D721Med (cell line): ENCODE measurements at regions not wholly inside any gene's neighbourhood (a gene's known extent, or its start where the extent isn't known, plus 50 kb on each side); places are given as distances from the start of the nearest gene placed in this dataset.

ENCODE experiments used
- DNase-seq: peaks from one replicate; pipeline ENCODE4 v3.0.0; 2011; ENCODE audit warnings: low spot score; ENCODE audit not compliant: insufficient read length
- FAIRE-seq: peaks from 2 replicates; lab custom pipeline; 2011; peaks lifted over from hg19 to GRCh38; lab: Jason Lieb, UNC
- TF ChIP-seq, protein P1 (sequence below): IDR thresholded peaks from 2 replicates; pipeline ENCODE4 v1.5.1; 2012; ENCODE audit warnings: mild to moderate bottlenecking, control low read depth; ENCODE audit not compliant: insufficient read depth; ENCODE audit errors: missing control alignments

DNA sequence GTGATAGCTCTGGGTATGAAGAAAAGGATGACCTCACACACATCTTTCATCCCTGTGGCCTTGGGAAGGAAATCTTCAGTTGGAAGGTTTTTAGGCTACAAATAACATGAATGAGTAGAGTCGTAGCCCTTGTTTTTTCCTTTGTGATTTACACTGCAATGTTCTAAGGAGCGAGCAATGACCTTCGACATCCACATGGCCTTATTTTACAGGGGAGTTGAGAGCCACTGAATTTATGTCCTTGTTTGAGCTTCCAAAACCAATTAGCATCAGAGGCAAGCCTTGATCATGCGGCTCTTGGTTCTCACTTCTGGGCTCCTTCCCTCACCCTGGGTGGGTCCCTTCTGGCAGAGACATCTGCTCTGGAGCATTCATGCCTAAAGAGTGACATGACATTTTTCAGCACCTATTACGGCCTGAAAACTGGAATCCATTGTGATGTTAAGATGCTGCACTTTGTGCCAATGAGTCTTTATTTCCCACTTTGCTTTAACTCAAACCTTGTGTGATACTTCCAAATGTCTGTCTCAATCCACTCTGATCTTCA lies 70.5 kb upstream of the RUNX1 start:
- TF ChIP-seq, protein P1, sequence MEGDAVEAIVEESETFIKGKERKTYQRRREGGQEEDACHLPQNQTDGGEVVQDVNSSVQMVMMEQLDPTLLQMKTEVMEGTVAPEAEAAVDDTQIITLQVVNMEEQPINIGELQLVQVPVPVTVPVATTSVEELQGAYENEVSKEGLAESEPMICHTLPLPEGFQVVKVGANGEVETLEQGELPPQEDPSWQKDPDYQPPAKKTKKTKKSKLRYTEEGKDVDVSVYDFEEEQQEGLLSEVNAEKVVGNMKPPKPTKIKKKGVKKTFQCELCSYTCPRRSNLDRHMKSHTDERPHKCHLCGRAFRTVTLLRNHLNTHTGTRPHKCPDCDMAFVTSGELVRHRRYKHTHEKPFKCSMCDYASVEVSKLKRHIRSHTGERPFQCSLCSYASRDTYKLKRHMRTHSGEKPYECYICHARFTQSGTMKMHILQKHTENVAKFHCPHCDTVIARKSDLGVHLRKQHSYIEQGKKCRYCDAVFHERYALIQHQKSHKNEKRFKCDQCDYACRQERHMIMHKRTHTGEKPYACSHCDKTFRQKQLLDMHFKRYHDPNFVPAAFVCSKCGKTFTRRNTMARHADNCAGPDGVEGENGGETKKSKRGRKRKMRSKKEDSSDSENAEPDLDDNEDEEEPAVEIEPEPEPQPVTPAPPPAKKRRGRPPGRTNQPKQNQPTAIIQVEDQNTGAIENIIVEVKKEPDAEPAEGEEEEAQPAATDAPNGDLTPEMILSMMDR: no peak
- DNase-seq (no peak), FAIRE-seq (no peak)

DNA sequence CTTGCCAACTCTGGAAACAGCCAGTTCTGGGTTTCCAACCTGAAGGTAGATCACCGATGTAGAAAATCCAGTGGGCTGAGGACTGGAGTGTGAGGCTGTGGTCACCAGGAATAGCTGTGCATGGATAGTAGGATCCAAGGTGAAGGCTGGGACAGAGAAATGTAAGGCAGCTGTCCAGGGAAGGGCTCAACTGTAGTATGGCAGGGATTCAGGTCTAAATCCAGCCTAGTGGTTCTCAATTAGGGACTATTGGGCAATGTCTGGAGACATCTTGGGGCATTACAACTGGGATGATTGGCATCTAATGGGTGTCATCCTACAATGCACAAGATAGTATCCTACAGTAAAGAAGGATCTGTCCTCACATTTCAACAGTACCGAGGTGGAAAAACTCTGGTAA lies 67.7 kb upstream of the RUNX1 start:
- DNase-seq: no peak
- TF ChIP-seq, protein P1: no peak

DNA sequence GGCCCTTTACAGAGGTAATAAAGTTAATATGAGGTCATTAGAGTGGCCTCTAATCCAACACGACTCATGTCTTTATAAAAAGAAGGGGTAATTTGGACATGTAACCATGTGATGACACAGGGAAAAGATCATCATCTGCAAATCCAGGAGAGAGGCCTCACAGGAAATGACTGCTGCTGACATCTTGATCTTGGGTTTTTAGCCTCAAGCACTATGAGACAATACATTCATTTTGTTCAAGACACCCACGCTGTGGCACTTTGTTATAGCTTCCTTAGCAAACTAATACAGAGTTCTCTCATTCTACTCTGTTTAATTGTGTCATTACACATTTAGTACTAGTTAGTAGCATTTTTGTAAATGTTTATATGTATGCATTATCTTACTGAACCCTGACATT lies 64.0 kb upstream of the RUNX1 start:
- no peak for DNase-seq
- no peak for FAIRE-seq
- TF ChIP-seq, protein P1: no peak

More for the DNA sequence above, 67.7 kb upstream of the RUNX1 start:
- no peak for FAIRE-seq

DNA sequence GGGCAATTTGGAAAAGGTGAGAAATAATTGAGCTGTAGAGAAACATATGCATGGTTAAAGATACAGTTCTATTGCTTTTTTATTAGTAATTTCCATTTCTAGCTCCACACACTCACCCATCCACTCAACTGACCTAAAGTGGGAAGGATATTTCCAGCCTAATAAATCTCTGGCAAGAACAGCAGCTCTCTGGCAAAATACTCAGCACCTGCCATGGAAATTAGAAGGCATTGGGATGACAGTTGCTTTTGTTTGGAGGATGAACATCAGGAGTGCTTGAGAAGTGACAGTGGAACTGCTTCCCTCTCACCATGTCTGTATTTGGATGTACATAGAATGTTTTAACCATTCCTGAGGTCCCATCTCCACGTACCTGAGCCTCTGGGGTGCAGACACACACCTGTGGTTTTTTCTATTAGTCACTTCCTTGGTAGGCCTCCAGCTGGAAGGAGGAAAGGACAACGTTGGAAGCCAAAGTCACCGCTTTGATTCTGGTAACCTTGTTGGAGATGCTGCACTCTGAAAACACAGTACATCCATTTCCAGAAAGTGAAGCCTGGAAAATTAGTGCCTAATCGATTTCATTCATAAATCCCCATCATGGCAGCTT lies 62.3 kb upstream of the RUNX1 start:
- no peak for FAIRE-seq
- TF ChIP-seq, protein P1: no peak
- no peak for DNase-seq

DNA sequence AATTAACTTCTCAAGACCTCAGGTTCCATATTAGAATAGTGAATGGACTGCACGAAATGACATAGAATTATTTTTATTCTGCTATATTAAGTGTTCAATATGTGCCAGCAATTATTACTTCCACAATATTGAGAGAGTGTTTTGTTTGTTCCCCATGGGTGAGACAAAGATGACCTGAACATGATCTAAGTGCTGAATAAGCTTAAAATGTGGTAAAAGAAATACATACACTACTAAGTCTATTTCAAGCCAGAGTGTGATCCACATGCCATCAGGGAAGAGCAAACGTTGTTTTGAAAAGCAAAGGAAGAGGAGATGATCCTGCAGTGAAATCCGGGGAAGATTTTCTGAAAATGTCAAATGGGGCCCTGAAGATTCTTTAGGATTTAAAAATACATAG lies 59.8 kb upstream of the RUNX1 start:
- no peak for DNase-seq
- no peak for FAIRE-seq
- TF ChIP-seq, protein P1: no peak

DNA sequence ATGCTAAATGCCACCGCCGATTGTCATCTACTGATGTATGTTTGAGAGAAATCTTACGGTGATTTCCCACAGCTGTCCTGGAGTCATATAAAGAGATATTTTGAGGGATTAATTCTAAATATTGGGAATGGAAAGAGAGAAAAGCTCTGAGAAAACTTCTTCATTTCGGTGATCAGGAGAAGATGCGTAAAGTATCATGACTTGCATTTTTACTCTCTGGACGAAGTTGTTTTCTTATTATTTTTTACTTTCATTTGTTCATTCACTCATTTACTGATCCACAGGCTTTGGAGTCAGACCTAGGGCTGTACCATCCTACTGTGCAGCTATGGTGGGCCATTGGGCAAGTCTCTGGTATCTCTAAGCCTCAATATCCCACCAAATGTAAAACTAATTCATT lies 58.4 kb upstream of the RUNX1 start:
- TF ChIP-seq, protein P1: no peak
- FAIRE-seq: no peak
- DNase-seq: no peak

DNA sequence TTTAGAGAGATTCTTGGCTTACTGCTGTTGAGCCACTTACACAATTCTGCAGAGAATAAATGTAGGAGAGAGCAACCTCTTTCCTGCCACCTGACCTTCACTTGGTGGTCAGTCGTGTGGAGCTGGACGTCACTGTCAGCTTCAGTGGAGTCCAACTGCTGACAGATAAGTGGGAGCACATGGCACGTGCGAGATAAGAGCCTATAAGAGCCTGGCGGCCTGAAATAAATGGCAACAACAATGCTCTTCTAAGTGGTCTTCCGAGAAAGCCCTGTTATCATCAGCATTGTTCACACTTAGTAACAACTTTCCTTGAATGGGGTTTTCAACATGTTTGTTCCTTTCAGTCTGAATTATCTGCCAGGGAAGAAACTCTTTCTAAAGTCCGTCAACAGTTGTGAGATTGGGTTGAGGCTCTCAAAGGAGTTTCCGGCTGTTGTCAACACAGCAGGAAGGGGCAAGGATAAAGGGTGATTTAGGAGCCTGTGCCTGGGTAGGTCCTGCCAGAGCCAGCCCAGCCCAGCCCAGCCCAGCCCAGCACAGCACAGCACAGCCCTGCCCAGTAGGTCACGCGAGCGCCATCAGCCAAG lies 57.2 kb upstream of the RUNX1 start:
- TF ChIP-seq, protein P1: no peak
- no peak for DNase-seq
- no peak for FAIRE-seq
